ENCODE measurements at regions not wholly inside any gene's neighbourhood (a gene's known extent, or its start where the extent isn't known, plus 50 kb on each side); places are given as distances from the start of the nearest gene placed in this dataset.

- no peak for DNase-seq (ENCODE audit: low read depth)
Observed at GRCh38 chr6:48818052-48818412, 645.0 kb downstream of the MMUT start.

DNA sequence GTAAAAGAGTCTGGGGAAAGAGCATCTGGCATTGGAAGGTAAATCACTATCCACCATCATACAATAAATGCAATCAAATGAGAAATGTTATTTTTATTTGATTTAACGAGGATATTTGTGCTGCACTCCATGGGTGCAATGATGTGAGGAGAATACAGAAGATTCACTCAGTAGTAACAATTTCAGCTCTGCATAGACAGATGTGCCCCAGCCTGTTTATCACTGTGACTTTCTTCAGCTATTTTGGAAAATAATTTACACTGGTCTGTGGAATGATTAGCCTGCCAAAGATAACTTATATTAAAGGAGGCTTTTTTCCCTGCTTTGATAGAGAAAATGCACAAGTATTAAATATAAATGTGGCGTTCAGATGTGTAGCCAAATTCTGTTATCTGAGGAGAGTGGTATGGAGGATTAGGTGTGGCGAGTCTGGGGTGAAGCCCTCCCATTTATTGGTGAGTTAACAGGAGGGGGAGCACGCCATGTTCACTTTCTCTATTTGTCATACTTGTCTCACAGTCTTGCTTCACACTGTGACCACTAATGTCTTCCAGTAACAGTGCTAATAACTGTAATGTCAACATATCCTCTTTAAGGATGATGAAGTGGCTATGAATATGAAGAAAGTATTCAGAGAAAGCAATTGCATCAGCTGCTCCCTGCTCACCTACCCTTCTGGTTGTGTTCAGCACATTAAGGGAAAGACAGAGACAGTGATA, 645.6 kb downstream of the MMUT start:
- DNase-seq (ENCODE audit: low read depth): peak; percentile 15

- no peak for DNase-seq (ENCODE audit: low read depth)
Observed at GRCh38 chr6:48814957-48815356, 648.1 kb downstream of the MMUT start.

DNA sequence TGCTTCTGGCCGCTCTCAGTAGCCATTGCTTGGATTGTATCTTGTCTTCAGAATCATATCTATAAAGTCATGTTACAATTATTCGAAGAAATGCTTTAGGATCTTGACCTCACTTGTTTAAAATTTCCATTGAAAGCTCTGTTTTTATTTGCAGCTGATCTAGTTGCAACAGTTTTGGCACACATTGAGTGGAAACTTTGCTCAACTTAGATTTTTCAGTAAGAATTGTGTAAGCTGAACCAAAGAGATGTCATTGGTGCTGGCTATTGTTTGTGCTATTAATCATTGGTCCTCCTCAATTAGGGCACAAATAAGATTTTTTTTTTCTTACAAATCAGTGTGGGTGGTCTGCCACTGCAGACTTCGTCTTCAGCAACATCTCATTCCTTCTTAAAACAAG, 649.2 kb downstream of the MMUT start:
- DNase-seq (ENCODE audit: low read depth): no peak

DNA sequence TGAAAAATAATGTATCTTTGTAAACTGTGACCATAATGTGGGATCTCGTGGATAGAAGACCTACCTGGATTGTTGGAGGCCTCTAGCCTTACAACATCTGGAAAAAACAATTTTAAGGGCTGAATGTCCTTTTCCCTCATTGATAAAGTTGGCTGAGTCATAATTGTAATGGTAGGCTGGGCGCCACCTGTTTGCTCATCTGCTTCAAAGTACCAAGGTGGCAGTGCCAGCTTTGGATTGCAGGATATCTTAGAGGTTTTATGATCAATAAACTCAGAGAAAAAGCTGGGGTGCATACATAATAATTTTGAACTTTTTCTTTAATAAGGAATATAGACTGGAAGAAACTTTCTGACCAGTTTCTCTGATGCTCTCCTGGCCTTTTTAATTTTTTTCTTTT, 653.4 kb downstream of the MMUT start:
- DNase-seq (ENCODE audit: low read depth): no peak

GRCh38 chr6:48809245-48809644, 653.8 kb downstream of the MMUT start:
- no peak for DNase-seq (ENCODE audit: low read depth)

- DNase-seq (ENCODE audit: low read depth): no peak
Observed at GRCh38 chr6:48798296-48798695, 664.8 kb downstream of the MMUT start.

- peak; percentile 11 for DNase-seq (ENCODE audit: low read depth)
Observed at GRCh38 chr6:48782225-48782624, 671.2 kb upstream of the PTCHD4 start.

GRCh38 chr6:48777411-48777810, 666.4 kb upstream of the PTCHD4 start:
- no peak for DNase-seq (ENCODE audit: low read depth)

DNA sequence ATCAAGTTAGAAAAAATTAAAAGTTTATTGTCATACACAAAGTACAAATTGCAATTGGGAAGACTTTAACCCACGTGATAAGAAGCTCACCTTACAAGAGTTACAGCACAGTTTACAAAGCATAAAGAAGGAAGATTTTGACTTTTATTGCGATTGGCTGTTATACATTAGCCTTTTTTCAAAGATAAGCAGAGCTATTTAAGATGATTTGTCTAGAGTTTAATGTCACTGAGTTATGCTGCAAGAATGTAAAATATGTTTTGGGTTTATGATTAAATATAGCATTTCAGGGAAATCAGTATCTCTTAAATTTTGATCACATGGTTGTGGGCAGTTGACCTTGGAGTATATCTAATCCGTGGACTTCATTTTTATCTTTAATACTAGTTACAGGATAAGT, 664.2 kb upstream of the PTCHD4 start:
- no peak for DNase-seq (ENCODE audit: low read depth)

GRCh38 chr6:48774276-48774675, 663.3 kb upstream of the PTCHD4 start:
- no peak for DNase-seq (ENCODE audit: low read depth)

DNA sequence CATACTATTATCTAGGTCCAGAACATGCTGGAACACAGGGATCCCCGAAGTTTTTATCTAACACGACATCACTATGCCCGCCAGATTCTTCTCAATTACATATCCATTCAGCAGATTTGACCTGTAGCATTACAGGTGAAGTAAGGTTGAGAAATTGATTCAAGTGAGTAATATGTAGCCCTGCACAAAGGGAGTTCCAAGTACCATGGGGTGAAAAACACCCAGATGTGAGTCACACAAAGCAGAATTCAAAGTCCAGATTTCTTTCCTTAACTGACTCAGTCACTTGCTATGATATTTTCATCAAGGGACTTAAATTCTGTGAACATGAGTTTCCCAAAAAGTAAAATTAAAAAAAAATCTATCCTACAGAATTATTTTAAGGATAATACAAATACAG, 655.4 kb upstream of the PTCHD4 start:
- DNase-seq (ENCODE audit: low read depth): peak; percentile 25

GRCh38 chr6:48765352-48765961, 654.5 kb upstream of the PTCHD4 start:
- peak; percentile 59 for DNase-seq (ENCODE audit: low read depth)

DNA sequence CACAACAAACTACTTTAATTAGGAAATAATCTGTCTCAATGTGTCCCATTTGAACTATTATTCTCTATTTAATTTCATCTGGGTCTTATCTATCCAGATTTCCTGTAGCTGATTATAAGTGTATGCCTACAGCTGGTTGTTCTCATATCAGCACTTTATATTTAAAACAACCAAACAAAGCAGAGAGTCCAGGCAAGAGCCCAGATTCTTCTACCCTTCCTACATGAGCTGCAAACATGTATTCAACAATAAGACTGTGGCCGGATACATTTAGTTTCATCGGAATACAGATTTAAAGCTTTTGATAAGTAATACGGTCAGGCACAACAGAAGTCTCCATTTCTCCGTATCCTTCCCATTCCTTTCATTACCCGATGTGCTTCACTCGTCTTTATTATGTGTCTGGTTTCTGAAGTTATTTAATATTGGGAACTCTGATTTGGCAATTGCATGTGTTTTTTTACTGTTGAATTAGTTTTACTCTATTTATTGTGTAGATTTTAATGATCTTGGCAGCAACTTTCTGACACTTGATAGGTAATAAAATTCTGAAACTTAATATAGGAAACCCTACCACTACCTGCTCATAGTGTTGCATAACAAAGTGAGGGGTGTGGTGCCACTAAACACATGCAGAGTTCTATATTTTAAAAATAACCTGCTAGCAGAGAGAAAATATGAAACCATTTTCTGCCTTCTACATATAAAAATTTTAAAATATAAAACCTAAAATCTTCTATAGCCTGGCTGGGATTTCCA, 653.5 kb upstream of the PTCHD4 start:
- no peak for DNase-seq (ENCODE audit: low read depth)

DNA sequence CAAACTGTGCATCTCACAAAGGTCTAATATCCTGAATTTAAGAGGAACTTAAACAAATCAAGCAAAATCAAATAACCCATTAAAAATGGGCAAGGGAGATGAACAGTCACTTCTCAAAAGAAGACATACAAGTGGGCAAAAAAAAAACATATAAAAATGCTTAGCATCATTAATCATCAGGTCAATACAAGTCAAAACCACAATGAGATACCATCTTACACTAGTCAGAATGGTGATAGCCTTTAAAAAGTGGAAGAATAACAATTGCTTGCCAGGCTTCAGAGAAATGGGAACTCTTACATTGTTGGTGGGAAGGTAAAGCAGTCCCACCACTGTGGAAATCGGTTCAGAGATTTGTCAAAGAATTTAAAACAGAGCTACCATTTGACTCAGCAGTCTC, 646.7 kb upstream of the PTCHD4 start:
- peak; percentile 5 for DNase-seq (ENCODE audit: low read depth)

DNA sequence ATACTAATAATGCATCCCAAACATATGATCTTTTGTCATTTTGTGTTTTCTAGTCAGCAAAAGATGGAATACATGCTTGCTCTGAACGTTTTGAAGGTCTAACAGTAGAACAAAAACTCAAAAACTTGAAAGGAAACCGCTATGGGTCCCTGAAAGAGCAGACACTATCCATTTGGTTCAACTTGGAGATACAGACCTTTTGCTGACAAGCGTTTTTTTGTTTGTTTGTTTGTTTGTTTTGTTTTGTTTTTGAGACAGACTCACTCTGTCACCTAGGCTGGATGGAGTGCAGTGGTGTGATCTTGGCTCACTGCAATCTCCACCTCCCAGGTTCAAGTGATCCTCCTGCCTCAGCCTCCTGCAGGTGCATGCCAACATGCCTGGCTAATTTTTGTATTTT, 644.3 kb upstream of the PTCHD4 start:
- no peak for DNase-seq (ENCODE audit: low read depth)

DNA sequence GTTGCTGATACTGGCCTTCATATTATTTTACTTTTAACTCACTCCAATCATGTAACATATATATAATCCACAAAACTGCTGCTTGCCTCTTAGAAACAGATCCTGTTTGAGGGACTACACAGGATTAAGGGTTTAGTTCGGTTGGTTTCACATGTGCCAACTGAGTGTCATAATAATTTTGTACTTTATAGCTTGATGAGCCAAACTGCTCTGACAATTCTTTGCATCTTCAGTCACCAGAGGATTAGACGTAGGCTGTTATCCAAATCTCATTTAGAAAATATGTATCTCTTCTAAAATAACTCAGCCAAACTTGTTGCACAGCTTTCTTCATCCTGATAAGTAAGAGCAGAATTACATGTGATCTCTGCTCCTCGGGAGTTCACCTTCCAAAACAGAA, 643.6 kb upstream of the PTCHD4 start:
- no peak for DNase-seq (ENCODE audit: low read depth)

DNA sequence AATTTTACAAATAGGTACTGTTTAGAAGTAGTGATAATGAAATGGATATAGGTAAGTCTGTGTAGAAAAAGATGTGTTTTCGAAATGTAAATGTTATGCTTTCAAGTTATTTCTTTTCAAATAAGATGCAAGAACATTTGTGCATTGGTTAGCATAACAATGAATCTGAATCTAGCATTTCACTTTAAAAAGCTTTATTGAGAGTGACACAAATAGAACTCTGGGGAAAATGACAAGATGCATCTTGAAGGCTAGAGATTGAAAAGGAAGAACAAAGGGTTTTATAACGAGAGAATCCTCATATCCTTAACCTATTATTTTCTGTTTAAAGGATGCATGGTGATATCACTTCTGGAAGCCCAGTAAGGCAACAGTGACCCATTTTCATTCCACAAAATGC, 639.9 kb upstream of the PTCHD4 start:
- DNase-seq (ENCODE audit: low read depth): no peak

DNA sequence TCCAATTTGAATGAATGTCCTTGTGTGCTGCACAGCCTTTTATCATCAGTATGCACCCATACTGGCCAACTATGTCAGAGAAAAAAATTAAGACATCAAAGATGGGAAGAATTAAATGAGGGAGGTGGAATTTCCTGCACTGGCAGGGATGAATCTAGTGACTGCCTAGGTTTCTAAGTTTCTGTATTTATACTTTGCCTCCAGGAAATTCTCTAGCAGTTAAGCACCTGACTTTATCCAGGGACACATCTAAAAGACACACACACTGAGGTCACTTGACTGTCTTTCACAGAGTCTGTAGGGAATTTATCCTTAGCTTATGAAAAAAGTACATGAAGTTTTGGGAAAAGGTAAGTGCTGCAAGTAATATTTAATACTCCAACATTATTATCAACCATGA, 636.5 kb upstream of the PTCHD4 start:
- no peak for DNase-seq (ENCODE audit: low read depth)

GRCh38 chr6:48747040-48747439, 636.0 kb upstream of the PTCHD4 start:
- DNase-seq (ENCODE audit: low read depth): no peak

DNA sequence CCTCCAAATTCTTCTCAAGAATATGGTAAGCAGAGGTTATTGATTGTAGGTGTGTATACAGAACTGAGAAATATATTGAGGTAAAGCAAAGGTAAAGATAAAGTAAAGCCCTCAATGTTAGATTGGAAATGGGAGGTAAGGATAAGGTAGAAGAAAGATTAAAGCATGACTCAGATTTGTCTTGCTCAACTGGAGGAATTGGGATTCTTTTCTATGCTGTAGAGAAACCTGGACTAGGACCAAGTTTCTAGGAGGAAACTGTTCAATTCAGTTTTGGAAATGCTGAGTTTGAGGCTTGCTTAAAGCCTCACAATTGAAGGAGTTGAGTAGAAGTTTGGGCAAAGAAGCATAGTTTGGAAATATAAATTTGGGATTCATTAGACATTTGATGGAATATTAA, 634.0 kb upstream of the PTCHD4 start:
- no peak for DNase-seq (ENCODE audit: low read depth)

- no peak for DNase-seq (ENCODE audit: low read depth)
Observed at GRCh38 chr6:48743738-48744137, 632.7 kb upstream of the PTCHD4 start.

DNA sequence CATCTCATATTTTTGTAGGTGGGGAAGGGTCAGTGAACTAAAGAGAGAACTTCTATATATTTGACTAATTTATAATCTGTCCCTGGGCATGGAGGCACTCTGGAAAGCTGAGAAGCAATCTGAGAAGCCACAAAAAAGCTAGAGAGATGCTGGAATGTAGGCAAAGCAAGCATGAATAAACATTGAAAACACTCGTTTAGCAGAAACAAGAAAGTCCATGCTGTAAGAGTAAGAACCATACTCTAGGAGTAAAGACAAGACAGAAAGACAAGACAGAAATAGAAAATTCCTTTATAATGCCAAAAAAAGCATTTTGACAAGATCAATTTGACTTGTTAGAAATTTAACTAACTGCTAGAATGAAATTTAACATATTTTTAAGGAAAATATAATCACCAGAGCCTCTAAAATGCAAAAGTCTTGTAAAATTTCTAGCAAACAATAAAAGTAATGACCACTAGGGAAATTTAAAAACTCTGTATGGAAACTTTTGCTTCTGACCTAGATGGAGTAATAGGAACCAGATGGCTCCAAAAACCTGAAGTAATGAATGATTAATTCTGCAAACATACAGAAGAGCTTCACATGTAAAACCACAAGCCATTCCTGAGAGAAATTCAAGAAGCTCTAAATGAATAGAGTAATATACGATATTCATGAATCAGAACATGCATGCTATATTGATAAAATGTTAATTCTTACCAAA, 625.7 kb upstream of the PTCHD4 start:
- peak; percentile 42 for DNase-seq (ENCODE audit: low read depth)
